Mesenchymal stem cell (in vitro differentiated cells and primary cell): ENCODE measurements at regions not wholly inside any gene's neighbourhood (a gene's known extent, or its start where the extent isn't known, plus 50 kb on each side); places are given as distances from the start of the nearest gene placed in this dataset.

Source experiments
- DNase-seq: peaks from one replicate; pipeline ENCODE4 v3.0.0-alpha.2; 2013
- H2AFZ ChIP-seq: one replicate; pipeline ENCODE4 v1.6.1; 2013; ENCODE audit warnings: low read depth, mild to moderate bottlenecking, control low read depth, inconsistent platforms, low read length, moderate library complexity
- H2AK5ac ChIP-seq: 2 replicates; pipeline ENCODE4 v1.6.1; 2013; ENCODE audit warnings: low read length, moderate library complexity, mild to moderate bottlenecking, inconsistent platforms; ENCODE audit not compliant: severe bottlenecking
- H2BK120ac ChIP-seq: one replicate; pipeline ENCODE4 v1.6.1; 2013; ENCODE audit warnings: low read depth, mild to moderate bottlenecking, inconsistent platforms, low read length, moderate library complexity
- H2BK12ac ChIP-seq, 2 experiments: one replicate each; pipeline ENCODE4 v1.6.1; 2013; ENCODE audit warnings: inconsistent platforms in 2 of 2, low read length in 2 of 2, mild to moderate bottlenecking in 2 of 2, moderate library complexity in 2 of 2, control low read depth in 1 of 2
- H2BK15ac ChIP-seq: one replicate; pipeline ENCODE4 v1.6.1; 2013; ENCODE audit warnings: mild to moderate bottlenecking, low read depth, inconsistent platforms; ENCODE audit not compliant: poor library complexity, severe bottlenecking
- H2BK5ac ChIP-seq: 2 replicates; pipeline ENCODE4 v1.6.1; 2013; ENCODE audit warnings: low read depth, mild to moderate bottlenecking, low read length, control low read depth, inconsistent platforms; ENCODE audit not compliant: poor library complexity, severe bottlenecking
- H3K14ac ChIP-seq, 2 experiments: one replicate each; pipeline ENCODE4 v1.6.1; 2013; ENCODE audit warnings: inconsistent platforms in 2 of 2, low read length in 2 of 2, control low read depth in 1 of 2, mild to moderate bottlenecking in 1 of 2, moderate library complexity in 1 of 2
- H3K18ac ChIP-seq, 2 experiments: one replicate each; pipeline ENCODE4 v1.6.1; 2013; ENCODE audit warnings: inconsistent platforms in 2 of 2, low read length in 2 of 2, control low read depth in 1 of 2, low read depth in 1 of 2, mild to moderate bottlenecking in 1 of 2
- H3K23ac ChIP-seq, 2 experiments: one replicate each; pipeline ENCODE4 v1.6.1; 2013; ENCODE audit warnings: inconsistent platforms in 2 of 2, low read length in 2 of 2, mild to moderate bottlenecking in 2 of 2, moderate library complexity in 2 of 2, control low read depth in 1 of 2
- H3K27ac ChIP-seq: 2 replicates; pipeline ENCODE4 v1.5.1; 2013; ENCODE audit warnings: mild to moderate bottlenecking, moderate library complexity, low read length, control low read depth, inconsistent platforms; ENCODE audit not compliant: poor library complexity, severe bottlenecking
- H3K27me3 ChIP-seq, 2 experiments: 2 replicates each; pipeline versions ENCODE4 v1.6.1 to v1.7.0; 2013; ENCODE audit warnings: low read length in 2 of 2, mild to moderate bottlenecking in 2 of 2, moderate library complexity in 2 of 2, control low read depth in 1 of 2, inconsistent platforms in 1 of 2; ENCODE audit not compliant: control insufficient read depth in 1 of 2, insufficient read depth in 1 of 2
- H3K36me3 ChIP-seq, 2 experiments: 2 replicates each; pipeline versions ENCODE4 v1.6.1 to v1.7.0; 2013; ENCODE audit warnings: low read length in 2 of 2, control low read depth in 1 of 2, inconsistent platforms in 1 of 2, low read depth in 1 of 2, mild to moderate bottlenecking in 1 of 2; ENCODE audit not compliant: insufficient read depth in 2 of 2, control insufficient read depth in 1 of 2
- H3K4ac ChIP-seq, 2 experiments: one replicate each; pipeline ENCODE4 v1.6.1; 2013; ENCODE audit warnings: inconsistent platforms in 2 of 2, low read length in 2 of 2, mild to moderate bottlenecking in 2 of 2, moderate library complexity in 2 of 2, control low read depth in 1 of 2, low read depth in 1 of 2
- H3K4me1 ChIP-seq: 2 replicates; pipeline ENCODE4 v1.6.1; 2013; ENCODE audit warnings: low read depth, low read length, control low read depth; ENCODE audit not compliant: control insufficient read depth, insufficient read depth
- H3K4me2 ChIP-seq: 2 replicates; pipeline ENCODE4 v1.6.1; 2013; ENCODE audit warnings: low read length, mild to moderate bottlenecking, inconsistent platforms; ENCODE audit not compliant: poor library complexity, severe bottlenecking
- H3K4me3 ChIP-seq, 2 experiments: 2 replicates each; pipeline versions ENCODE4 v1.5.1 to v1.7.0; 2013; ENCODE audit warnings: low read length in 2 of 2, mild to moderate bottlenecking in 2 of 2, control low read depth in 1 of 2, low read depth in 1 of 2; ENCODE audit not compliant: insufficient read depth in 1 of 2
- H3K79me1 ChIP-seq: replicated peaks from 2 replicates; pipeline ENCODE4 v1.6.1; 2013; ENCODE audit warnings: mild to moderate bottlenecking, control low read depth, low read length, inconsistent platforms; ENCODE audit not compliant: poor library complexity, severe bottlenecking
- H3K9ac ChIP-seq: 2 replicates; pipeline ENCODE4 v1.7.0; 2013; ENCODE audit warnings: mild to moderate bottlenecking, low read length, moderate library complexity
- H3K9me3 ChIP-seq: 2 replicates; pipeline ENCODE4 v1.7.0; 2013; ENCODE audit warnings: mild to moderate bottlenecking, low read length; ENCODE audit not compliant: control insufficient read depth
- H4K8ac ChIP-seq: one replicate; pipeline ENCODE4 v1.6.1; 2013; ENCODE audit warnings: inconsistent platforms, mild to moderate bottlenecking, low read length, moderate library complexity
- H4K91ac ChIP-seq: one replicate; pipeline ENCODE4 v1.6.1; 2013; ENCODE audit warnings: mild to moderate bottlenecking, low read length, inconsistent platforms
- WGBS: methylation state at CpG from one replicate; pipeline ENCODE4 v1.1.7; 2013; ENCODE audit warnings: mixed read lengths; 5-methylcytosine and 5-hydroxymethylcytosine counted together

- no peak overlapping the region for H3K23ac ChIP-seq
- H4K91ac ChIP-seq = no peak overlapping the region
- no peak overlapping the region for H4K8ac ChIP-seq
- H3K27me3 ChIP-seq = peaks cover 0 to 5% of the 10 kb centered on the region in 2 experiments
- H3K4me3 ChIP-seq = no peak overlapping the region
- H3K4me1 ChIP-seq = peaks cover 6% of the 10 kb centered on the region
- WGBS = 70% methylated on average over 5 of the region's 6 CpGs
- no peak overlapping the region for H2BK15ac ChIP-seq
- no peak overlapping the region for H2AK5ac ChIP-seq
- no peak overlapping the region for H3K14ac ChIP-seq
- H3K79me1 ChIP-seq = no peaks in the 10 kb centered on the region
- H3K9me3 ChIP-seq = no peaks in the 10 kb centered on the region
- H2AFZ ChIP-seq = no peak overlapping the region
- no peak overlapping the region for H3K4ac ChIP-seq
- H3K9ac ChIP-seq = no peak overlapping the region
- no peaks in the 10 kb centered on the region for H3K36me3 ChIP-seq
- no peak for DNase-seq
- H2BK12ac ChIP-seq = no peak overlapping the region
- no peak overlapping the region for H2BK120ac ChIP-seq
- no peak overlapping the region for H3K18ac ChIP-seq
- no peak overlapping the region for H3K27ac ChIP-seq
- no peak overlapping the region for H2BK5ac ChIP-seq
- no peak overlapping the region for H3K4me2 ChIP-seq
Observed at GRCh38 chr2:216922175-216922780, 62.4 kb upstream of the TNP1 start.

GRCh38 chr2:216920937-216921456 lies 61.1 kb upstream of the TNP1 start:
- Histone ChIP-seq H3K9ac (no peak overlapping the region), H3K9me3 (no peaks in the 10 kb centered on the region), H2AFZ (no peak overlapping the region), H2BK12ac (no peak overlapping the region), H3K18ac (no peak overlapping the region), H2BK120ac (no peak overlapping the region), H4K91ac (no peak overlapping the region), H2AK5ac (no peak overlapping the region), H3K4ac (no peak overlapping the region), H3K27ac (no peak overlapping the region), H3K79me1 (no peaks in the 10 kb centered on the region), H4K8ac (no peak overlapping the region), H3K36me3 (no peaks in the 10 kb centered on the region), H2BK5ac (no peak overlapping the region), H3K4me3 (no peak overlapping the region), H3K4me1 (peaks cover 6% of the 10 kb centered on the region), H3K14ac (no peak overlapping the region), H3K23ac (no peak overlapping the region), H3K27me3 (no peaks in the 10 kb centered on the region), H2BK15ac (no peak overlapping the region), H3K4me2 (no peak overlapping the region)
- DNase-seq = no peak
- 92% methylated on average over 10 of the region's 10 CpGs for WGBS

GRCh38 chr2:216920143-216920876 lies 60.4 kb upstream of the TNP1 start:
- no peak overlapping the region for H2BK12ac ChIP-seq
- H2BK5ac ChIP-seq = no peak overlapping the region
- H3K23ac ChIP-seq = no peak overlapping the region
- H2AFZ ChIP-seq = no peak overlapping the region
- H3K9me3 ChIP-seq = no peaks in the 10 kb centered on the region
- no peak overlapping the region for H4K8ac ChIP-seq
- H3K27me3 ChIP-seq = no peaks in the 10 kb centered on the region
- no peaks in the 10 kb centered on the region for H3K36me3 ChIP-seq
- no peak overlapping the region for H3K27ac ChIP-seq
- no peak overlapping the region for H2AK5ac ChIP-seq
- no peaks in the 10 kb centered on the region for H3K79me1 ChIP-seq
- WGBS = 90% methylated on average over 8 of the region's 8 CpGs
- no peak overlapping the region for H3K18ac ChIP-seq
- no peak overlapping the region for H4K91ac ChIP-seq
- no peak overlapping the region for H3K14ac ChIP-seq
- no peak overlapping the region for H3K9ac ChIP-seq
- no peak for DNase-seq
- no peak overlapping the region for H2BK15ac ChIP-seq
- H3K4me1 ChIP-seq = peaks cover 6% of the 10 kb centered on the region
- no peak overlapping the region for H3K4me3 ChIP-seq
- H3K4me2 ChIP-seq = no peak overlapping the region
- no peak overlapping the region for H3K4ac ChIP-seq
- H2BK120ac ChIP-seq = no peak overlapping the region

- H3K9me3 ChIP-seq = no peaks in the 10 kb centered on the region
- no peak overlapping the region for H3K9ac ChIP-seq
- H3K4ac ChIP-seq = no peak overlapping the region
- H3K36me3 ChIP-seq = no peaks in the 10 kb centered on the region
- no peak overlapping the region for H2BK12ac ChIP-seq
- peak overlapping the region in 1 of 2 experiments; percentile 29 for H3K18ac ChIP-seq
- no peak overlapping the region for H2AFZ ChIP-seq
- no peak overlapping the region for H3K27ac ChIP-seq
- DNase-seq = peak; percentile 41
- H3K14ac ChIP-seq = no peak overlapping the region
- H3K27me3 ChIP-seq = no peaks in the 10 kb centered on the region
- peaks cover 6% of the 10 kb centered on the region for H3K4me1 ChIP-seq
- H2BK120ac ChIP-seq = no peak overlapping the region
- H4K91ac ChIP-seq = peak overlapping the region; percentile 2
- H2AK5ac ChIP-seq = no peak overlapping the region
- H3K4me3 ChIP-seq = no peak overlapping the region
- no peak overlapping the region for H2BK5ac ChIP-seq
- no peak overlapping the region for H2BK15ac ChIP-seq
- H4K8ac ChIP-seq = peak overlapping the region; percentile 63
- no peak overlapping the region for H3K4me2 ChIP-seq
- H3K23ac ChIP-seq = no peak overlapping the region
- no peaks in the 10 kb centered on the region for H3K79me1 ChIP-seq
- 45% methylated on average over 5 of the region's 6 CpGs for WGBS
Observed at GRCh38 chr2:216918088-216918680, 58.3 kb upstream of the TNP1 start.
